Nephron progenitor cell (in vitro differentiated cells): ENCODE measurements at regions not wholly inside any gene's neighbourhood (a gene's known extent, or its start where the extent isn't known, plus 50 kb on each side); places are given as distances from the start of the nearest gene placed in this dataset.

Experiments used
- DNase-seq: peaks from one replicate; pipeline ENCODE4 v3.0.0; 2021
- H3K27ac Mint-ChIP-seq: 2 replicates; pipeline ENCODE4 v1.8.0; 2021; ENCODE audit warnings: mild to moderate bottlenecking, moderate library complexity, mixed read lengths
- H3K27me3 Mint-ChIP-seq: 2 replicates; pipeline ENCODE4 v1.8.0; 2021; ENCODE audit warnings: mild to moderate bottlenecking, low read depth, mixed read lengths; ENCODE audit not compliant: poor library complexity
- H3K36me3 Mint-ChIP-seq: 2 replicates; pipeline ENCODE4 v1.8.0; 2021; ENCODE audit warnings: low read depth, mixed read lengths
- H3K4me1 Mint-ChIP-seq: 2 replicates; pipeline ENCODE4 v1.8.0; 2021; ENCODE audit warnings: mixed read lengths
- H3K4me3 Mint-ChIP-seq: 2 replicates; pipeline ENCODE4 v1.8.0; 2021; ENCODE audit warnings: mild to moderate bottlenecking, moderate library complexity, mixed read lengths
- H3K9me3 Mint-ChIP-seq: 2 replicates; pipeline ENCODE4 v1.8.0; 2021; ENCODE audit warnings: mild to moderate bottlenecking, moderate library complexity, mixed read lengths
- TF ChIP-seq, protein P1 (sequence below): fragments of 200-600 bp; sonication (generic); IDR thresholded peaks from 2 replicates; pipeline ENCODE4 v1.5.0; 2021; ENCODE audit warnings: antibody characterized with exemption

- peaks cover 7% of the 10 kb centered on the region for H3K27me3 Mint-ChIP-seq
- peaks cover 2% of the 10 kb centered on the region for H3K9me3 Mint-ChIP-seq
- no peak overlapping the region for H3K4me3 Mint-ChIP-seq
- TF ChIP-seq, protein P1, sequence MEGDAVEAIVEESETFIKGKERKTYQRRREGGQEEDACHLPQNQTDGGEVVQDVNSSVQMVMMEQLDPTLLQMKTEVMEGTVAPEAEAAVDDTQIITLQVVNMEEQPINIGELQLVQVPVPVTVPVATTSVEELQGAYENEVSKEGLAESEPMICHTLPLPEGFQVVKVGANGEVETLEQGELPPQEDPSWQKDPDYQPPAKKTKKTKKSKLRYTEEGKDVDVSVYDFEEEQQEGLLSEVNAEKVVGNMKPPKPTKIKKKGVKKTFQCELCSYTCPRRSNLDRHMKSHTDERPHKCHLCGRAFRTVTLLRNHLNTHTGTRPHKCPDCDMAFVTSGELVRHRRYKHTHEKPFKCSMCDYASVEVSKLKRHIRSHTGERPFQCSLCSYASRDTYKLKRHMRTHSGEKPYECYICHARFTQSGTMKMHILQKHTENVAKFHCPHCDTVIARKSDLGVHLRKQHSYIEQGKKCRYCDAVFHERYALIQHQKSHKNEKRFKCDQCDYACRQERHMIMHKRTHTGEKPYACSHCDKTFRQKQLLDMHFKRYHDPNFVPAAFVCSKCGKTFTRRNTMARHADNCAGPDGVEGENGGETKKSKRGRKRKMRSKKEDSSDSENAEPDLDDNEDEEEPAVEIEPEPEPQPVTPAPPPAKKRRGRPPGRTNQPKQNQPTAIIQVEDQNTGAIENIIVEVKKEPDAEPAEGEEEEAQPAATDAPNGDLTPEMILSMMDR, result no peak
- no peak overlapping the region for H3K27ac Mint-ChIP-seq
- no peak for DNase-seq
- H3K36me3 Mint-ChIP-seq, result peaks cover 2% of the 10 kb centered on the region
- H3K4me1 Mint-ChIP-seq, result peaks cover 2% of the 10 kb centered on the region
Observed at GRCh38 chr1:221419513-221420095, 322.3 kb downstream of the DUSP10 start.

DNA sequence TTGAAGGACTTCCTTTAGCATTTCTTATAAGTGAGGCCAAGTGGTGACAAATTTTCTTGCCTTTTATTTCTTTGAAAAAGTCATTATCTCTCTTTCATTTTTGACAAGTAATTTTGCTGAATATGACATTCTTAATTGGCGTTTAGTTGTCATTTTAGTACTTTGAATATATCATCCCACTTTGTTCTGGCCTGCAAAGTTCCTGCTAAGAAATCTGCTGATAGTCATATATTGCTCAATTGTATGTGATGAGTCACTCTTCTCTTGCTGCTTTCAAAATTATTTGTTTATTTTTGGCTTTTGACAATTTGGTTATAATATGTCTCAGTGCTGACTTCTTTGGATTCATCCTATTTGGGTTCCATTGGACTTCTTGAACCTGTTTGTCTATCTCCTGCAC lies 312.6 kb downstream of the DUSP10 start:
- no peak for DNase-seq
- no peak overlapping the region for H3K27ac Mint-ChIP-seq
- peaks cover 38% of the 10 kb centered on the region for H3K36me3 Mint-ChIP-seq
- TF ChIP-seq, protein P1, result no peak
- peaks cover 51% of the 10 kb centered on the region for H3K9me3 Mint-ChIP-seq
- H3K4me1 Mint-ChIP-seq, result no peaks in the 10 kb centered on the region
- H3K27me3 Mint-ChIP-seq, result peaks cover 2% of the 10 kb centered on the region
- H3K4me3 Mint-ChIP-seq, result no peak overlapping the region

DNA sequence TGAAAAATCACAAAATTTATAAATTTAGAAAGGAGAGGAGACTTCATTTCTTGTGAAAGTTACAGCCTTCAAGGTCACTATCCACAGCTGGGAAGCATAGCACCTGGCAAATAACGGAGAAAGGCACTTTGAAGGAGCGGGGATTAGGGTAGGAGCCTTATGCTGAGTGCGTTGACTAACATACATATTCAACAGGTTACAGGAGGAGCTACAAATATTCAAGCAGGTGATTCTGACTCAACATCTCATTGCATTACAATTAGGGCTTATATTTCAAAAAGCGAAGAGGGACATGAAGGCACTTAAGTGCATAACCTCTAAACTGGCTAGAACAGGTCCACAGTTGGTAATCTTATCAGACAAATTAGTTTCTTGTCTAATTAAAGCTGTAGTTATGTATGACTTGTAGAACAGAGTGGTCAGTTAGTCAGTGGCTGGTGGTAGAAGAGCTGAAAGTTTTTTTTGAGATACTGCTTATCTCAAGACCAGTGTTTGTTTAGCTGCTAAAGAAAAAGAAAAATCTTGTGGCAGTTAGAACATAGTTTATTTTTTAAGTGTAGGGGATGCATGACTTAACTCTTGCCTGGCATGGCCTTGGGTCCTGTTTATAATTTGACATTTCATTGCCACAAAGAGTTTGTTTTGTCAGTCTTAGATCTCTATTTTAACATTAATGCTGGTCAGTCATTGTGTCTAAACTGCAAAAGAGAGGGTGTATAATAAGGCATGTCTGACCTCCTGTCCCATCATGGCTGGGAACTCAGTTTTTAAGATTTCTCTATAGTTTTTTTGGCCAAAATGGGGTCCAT lies 311.5 kb downstream of the DUSP10 start:
- Mint-ChIP-seq H3K9me3 (peaks cover 44% of the 10 kb centered on the region), H3K27me3 (peaks cover 2% of the 10 kb centered on the region), H3K4me1 (peaks cover 2% of the 10 kb centered on the region), H3K27ac (no peak overlapping the region), H3K4me3 (no peak overlapping the region), H3K36me3 (peaks cover 31% of the 10 kb centered on the region)
- DNase-seq, result no peak
- TF ChIP-seq, protein P1, result no peak

- Mint-ChIP-seq H3K4me3 (no peak overlapping the region), H3K36me3 (peaks cover 24% of the 10 kb centered on the region), H3K27me3 (peaks cover 2% of the 10 kb centered on the region), H3K27ac (no peak overlapping the region), H3K4me1 (peaks cover 10% of the 10 kb centered on the region), H3K9me3 (peaks cover 36% of the 10 kb centered on the region)
- no peak for DNase-seq
- TF ChIP-seq, protein P1, result no peak
Observed at GRCh38 chr1:221431068-221431651, 310.7 kb downstream of the DUSP10 start.

DNA sequence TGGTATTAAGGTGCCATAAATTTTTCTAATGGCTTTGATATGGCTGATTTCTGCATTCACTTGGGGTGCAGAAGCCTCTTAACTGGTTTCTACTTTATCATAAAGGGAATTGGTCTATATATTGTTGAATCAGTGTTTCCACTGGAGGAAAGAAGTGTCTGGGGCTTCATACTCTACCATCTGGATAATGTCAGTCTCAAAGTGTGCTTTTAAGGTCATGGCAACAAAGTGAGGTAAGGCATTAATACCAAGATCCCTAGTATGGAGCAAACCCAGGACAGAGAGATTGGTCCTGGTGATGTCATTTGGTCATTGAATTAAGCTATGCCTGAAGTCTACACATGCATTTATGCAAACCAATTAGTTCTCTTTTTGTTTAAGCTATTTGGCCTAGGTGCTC lies 309.9 kb downstream of the DUSP10 start:
- Mint-ChIP-seq H3K36me3 (peaks cover 16% of the 10 kb centered on the region), H3K27ac (no peak overlapping the region), H3K4me1 (peaks cover 12% of the 10 kb centered on the region), H3K27me3 (peaks cover 2% of the 10 kb centered on the region), H3K9me3 (peaks cover 28% of the 10 kb centered on the region), H3K4me3 (no peak overlapping the region)
- TF ChIP-seq, protein P1, result no peak
- DNase-seq, result no peak
